ENCODE measurements at regions not wholly inside any gene's neighbourhood (a gene's known extent, or its start where the extent isn't known, plus 50 kb on each side); places are given as distances from the start of the nearest gene placed in this dataset.

DNA sequence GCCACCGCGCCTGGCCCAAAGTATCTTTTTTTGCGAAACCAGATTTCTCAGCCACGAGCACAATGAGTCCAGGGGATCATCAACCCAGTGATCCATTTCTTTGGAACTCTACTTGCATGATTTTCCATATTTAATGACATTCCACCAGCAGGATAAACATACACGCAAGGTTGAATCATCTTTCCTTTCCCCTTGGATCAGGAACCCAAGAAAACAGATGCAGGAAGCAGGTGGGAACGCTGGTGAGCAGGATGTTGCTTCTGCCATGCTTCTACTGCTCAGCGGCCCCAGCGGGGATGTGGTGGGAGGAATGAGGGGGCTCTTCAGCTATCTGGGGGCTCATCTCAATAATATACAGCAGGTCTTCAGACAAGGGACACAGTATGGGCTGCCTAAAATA, 118.2 kb downstream of the SEC61B start:
- no peak overlapping the region for H3K4me3 ChIP-seq

DNA sequence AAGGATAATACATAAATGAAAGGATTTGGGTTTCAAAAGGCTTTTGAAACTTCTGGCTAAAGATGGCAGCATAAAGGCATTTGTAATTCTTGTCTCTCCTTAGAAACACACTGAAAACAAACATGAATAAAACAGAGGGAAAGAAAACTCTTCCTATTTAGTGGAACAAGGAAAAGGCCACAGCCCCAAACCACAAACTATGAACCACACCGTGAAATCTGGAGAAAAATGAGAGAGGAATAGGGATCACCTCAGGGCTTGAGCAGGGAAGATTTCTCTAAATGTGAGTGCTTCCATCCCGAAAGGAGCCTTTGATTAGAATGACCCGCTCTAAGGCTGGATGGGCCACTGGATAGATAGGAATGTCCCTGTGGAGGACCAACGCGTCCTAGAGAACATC, 119.6 kb downstream of the SEC61B start:
- Histone ChIP-seq H3K27me3 (no peaks in the 10 kb centered on the region), H3K4me3 (no peak overlapping the region), H3K4me1 (no peaks in the 10 kb centered on the region), H3K27ac (no peak overlapping the region), H3K9me3 (no peaks in the 10 kb centered on the region), H3K36me3 (no peaks in the 10 kb centered on the region)
- intact Hi-C loops (cut with DNase I) = no loop called here
- no peak for DNase-seq (ENCODE audit: extremely low spot score in 2 of 2)
- TF ChIP-seq, protein P1, sequence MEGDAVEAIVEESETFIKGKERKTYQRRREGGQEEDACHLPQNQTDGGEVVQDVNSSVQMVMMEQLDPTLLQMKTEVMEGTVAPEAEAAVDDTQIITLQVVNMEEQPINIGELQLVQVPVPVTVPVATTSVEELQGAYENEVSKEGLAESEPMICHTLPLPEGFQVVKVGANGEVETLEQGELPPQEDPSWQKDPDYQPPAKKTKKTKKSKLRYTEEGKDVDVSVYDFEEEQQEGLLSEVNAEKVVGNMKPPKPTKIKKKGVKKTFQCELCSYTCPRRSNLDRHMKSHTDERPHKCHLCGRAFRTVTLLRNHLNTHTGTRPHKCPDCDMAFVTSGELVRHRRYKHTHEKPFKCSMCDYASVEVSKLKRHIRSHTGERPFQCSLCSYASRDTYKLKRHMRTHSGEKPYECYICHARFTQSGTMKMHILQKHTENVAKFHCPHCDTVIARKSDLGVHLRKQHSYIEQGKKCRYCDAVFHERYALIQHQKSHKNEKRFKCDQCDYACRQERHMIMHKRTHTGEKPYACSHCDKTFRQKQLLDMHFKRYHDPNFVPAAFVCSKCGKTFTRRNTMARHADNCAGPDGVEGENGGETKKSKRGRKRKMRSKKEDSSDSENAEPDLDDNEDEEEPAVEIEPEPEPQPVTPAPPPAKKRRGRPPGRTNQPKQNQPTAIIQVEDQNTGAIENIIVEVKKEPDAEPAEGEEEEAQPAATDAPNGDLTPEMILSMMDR (IDR thresholded peaks at IDR 0.05) = no peak
- TF ChIP-seq POLR2AphosphoS5 (IDR thresholded peaks at IDR 0.05; ENCODE audit: insufficient read depth in 1 of 2, low read depth in 1 of 2) (no peak), POLR2A (IDR thresholded peaks at IDR 0.05) (no peak)

More for the DNA sequence above, 118.2 kb downstream of the SEC61B start:
- no peak for DNase-seq (ENCODE audit: extremely low spot score in 2 of 2)
- TF ChIP-seq, protein P1 (IDR thresholded peaks at IDR 0.05) = no peak
- TF ChIP-seq POLR2A (IDR thresholded peaks at IDR 0.05) = no peak
- no peak for TF ChIP-seq POLR2AphosphoS5 (IDR thresholded peaks at IDR 0.05; ENCODE audit: insufficient read depth in 1 of 2, low read depth in 1 of 2)
- Histone ChIP-seq H3K36me3 (no peaks in the 10 kb centered on the region), H3K27me3 (no peaks in the 10 kb centered on the region), H3K4me1 (no peaks in the 10 kb centered on the region), H3K9me3 (no peaks in the 10 kb centered on the region), H3K27ac (no peak overlapping the region)
- intact Hi-C loops (cut with DNase I) = no loop called here

DNA sequence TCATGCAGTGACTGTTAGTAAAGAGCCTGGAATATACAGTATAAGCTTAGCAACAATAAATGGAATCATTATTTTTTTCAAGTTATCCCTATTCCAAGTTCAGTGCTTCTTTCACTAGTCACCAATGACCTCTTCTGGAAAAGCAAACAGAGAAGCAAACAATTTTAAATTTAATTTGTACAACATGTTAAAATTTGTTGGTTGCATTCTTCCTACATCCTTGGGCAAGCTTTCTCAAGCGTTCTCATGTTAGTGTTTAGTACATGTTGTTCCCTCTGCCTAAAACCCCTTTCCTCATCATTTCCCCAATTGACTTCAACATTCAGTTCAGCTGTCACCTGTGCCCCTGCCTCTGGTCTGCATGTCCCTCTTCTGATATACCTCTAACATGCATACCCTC, 123.4 kb downstream of the SEC61B start:
- Histone ChIP-seq H3K4me3 (no peak overlapping the region), H3K27me3 (no peaks in the 10 kb centered on the region), H3K9me3 (no peaks in the 10 kb centered on the region), H3K36me3 (no peaks in the 10 kb centered on the region), H3K4me1 (no peaks in the 10 kb centered on the region), H3K27ac (no peak overlapping the region)
- DNase-seq (ENCODE audit: extremely low spot score in 2 of 2) = no peak
- intact Hi-C loops (cut with DNase I) = no loop called here
- no peak for TF ChIP-seq POLR2AphosphoS5 (IDR thresholded peaks at IDR 0.05; ENCODE audit: insufficient read depth in 1 of 2, low read depth in 1 of 2)
- TF ChIP-seq, protein P1 (IDR thresholded peaks at IDR 0.05) = no peak
- TF ChIP-seq POLR2A (IDR thresholded peaks at IDR 0.05) = no peak

DNA sequence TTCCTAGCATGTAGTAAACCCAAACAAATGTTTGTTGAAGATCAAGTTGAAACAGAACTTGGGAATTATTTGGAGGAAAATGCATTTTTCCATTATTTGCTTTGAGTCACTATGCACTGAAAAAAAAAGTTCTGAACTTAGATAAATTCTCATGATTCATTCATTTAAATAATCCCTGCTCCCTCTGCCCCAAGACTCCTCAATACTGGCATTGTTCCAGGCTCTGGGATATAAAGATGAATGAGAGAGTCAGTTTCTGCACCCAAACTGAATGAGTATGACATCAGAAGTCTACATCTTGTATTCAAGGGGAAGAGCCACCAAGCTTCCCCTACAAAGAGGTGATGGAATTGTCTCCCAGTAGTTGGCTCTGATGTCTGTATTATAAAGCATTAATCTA, 123.9 kb downstream of the SEC61B start:
- TF ChIP-seq POLR2A (IDR thresholded peaks at IDR 0.05) (no peak), POLR2AphosphoS5 (IDR thresholded peaks at IDR 0.05; ENCODE audit: insufficient read depth in 1 of 2, low read depth in 1 of 2) (no peak)
- TF ChIP-seq, protein P1 (IDR thresholded peaks at IDR 0.05) = no peak
- Histone ChIP-seq H3K27ac (no peak overlapping the region), H3K4me3 (no peak overlapping the region), H3K9me3 (no peaks in the 10 kb centered on the region), H3K27me3 (no peaks in the 10 kb centered on the region), H3K36me3 (no peaks in the 10 kb centered on the region), H3K4me1 (no peaks in the 10 kb centered on the region)
- intact Hi-C loops (cut with DNase I) = no loop called here
- no peak for DNase-seq (ENCODE audit: extremely low spot score in 2 of 2)

DNA sequence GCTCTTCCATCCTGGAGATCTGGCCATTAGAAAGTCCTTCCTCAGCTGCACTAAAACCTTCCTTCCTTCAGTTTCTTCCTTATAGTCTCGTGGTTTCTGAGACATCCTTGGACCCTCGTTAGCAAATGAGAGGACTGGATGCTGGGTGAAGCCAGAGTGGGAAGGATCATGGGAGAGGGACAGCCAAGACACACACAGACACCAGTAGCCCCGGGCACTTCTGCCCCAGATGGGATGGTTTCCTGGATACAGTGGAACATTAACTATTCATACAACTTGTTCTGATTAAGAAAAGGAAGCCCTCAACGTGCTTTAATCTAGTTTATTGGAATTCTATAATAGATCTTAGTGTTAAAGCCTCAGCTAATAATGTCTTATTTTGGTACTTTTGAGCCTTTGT, 125.5 kb downstream of the SEC61B start:
- Histone ChIP-seq H3K27ac (no peak overlapping the region), H3K4me3 (no peak overlapping the region), H3K9me3 (no peaks in the 10 kb centered on the region), H3K4me1 (peaks cover 1% of the 10 kb centered on the region), H3K36me3 (no peaks in the 10 kb centered on the region), H3K27me3 (no peaks in the 10 kb centered on the region)
- intact Hi-C loops (cut with DNase I) = no loop called here
- no peak for DNase-seq (ENCODE audit: extremely low spot score in 2 of 2)
- TF ChIP-seq POLR2A (IDR thresholded peaks at IDR 0.05) = no peak
- TF ChIP-seq POLR2AphosphoS5 (IDR thresholded peaks at IDR 0.05; ENCODE audit: insufficient read depth in 1 of 2, low read depth in 1 of 2) = no peak
- TF ChIP-seq, protein P1 (IDR thresholded peaks at IDR 0.05) = no peak

Data from vagina (tissue), 2 donors.